Panc1 (cell line): ENCODE measurements at regions not wholly inside any gene's neighbourhood (a gene's known extent, or its start where the extent isn't known, plus 50 kb on each side); places are given as distances from the start of the nearest gene placed in this dataset.

Source experiments
- POLR2AphosphoS5 ChIP-seq: IDR thresholded peaks from 2 replicates; pipeline ENCODE4 v1.6.1; 2012; ENCODE audit warnings: mild to moderate bottlenecking, low read depth, low read length, moderate library complexity
- SIN3A ChIP-seq: IDR thresholded peaks from 2 replicates; pipeline ENCODE4 v1.6.1; 2012; ENCODE audit warnings: low read depth, mild to moderate bottlenecking, low read length, moderate library complexity, borderline replicate concordance; ENCODE audit not compliant: insufficient read depth
- TF ChIP-seq, protein P1 (sequence below): fragments of 450-650 bp; IDR thresholded peaks from 2 replicates; pipeline ENCODE4 v1.5.1; 2017; ENCODE audit warnings: mild to moderate bottlenecking
- TF ChIP-seq, protein P2 (sequence below), 2 experiments: IDR thresholded peaks; 2 replicates each; pipeline ENCODE4 v1.6.1; 2011 to 2012; ENCODE audit warnings: low read depth in 2 of 2, control low read depth in 1 of 2, low read length in 1 of 2, mild to moderate bottlenecking in 1 of 2, moderate library complexity in 1 of 2; ENCODE audit not compliant: insufficient read depth in 1 of 2

DNA sequence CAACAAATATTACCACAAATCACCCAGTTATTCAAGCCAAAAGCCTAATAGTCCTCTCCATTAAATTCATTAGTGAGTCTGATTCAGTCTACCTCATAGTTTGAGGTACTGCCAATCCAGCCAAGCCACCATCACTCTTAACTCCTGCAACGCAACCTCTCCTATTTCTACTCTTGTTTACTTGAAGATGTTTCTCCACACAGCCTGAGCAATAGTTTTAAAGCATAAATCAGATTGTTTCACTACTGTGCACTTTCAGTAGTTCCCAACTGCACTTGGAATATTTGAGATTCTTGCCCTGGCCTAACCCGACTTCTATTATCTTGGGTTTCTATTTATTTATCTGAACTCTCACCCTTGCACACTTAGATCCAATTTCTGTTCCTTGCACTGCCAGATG is 85.5 kb downstream of the YIPF5 start:
- TF ChIP-seq, protein P1, sequence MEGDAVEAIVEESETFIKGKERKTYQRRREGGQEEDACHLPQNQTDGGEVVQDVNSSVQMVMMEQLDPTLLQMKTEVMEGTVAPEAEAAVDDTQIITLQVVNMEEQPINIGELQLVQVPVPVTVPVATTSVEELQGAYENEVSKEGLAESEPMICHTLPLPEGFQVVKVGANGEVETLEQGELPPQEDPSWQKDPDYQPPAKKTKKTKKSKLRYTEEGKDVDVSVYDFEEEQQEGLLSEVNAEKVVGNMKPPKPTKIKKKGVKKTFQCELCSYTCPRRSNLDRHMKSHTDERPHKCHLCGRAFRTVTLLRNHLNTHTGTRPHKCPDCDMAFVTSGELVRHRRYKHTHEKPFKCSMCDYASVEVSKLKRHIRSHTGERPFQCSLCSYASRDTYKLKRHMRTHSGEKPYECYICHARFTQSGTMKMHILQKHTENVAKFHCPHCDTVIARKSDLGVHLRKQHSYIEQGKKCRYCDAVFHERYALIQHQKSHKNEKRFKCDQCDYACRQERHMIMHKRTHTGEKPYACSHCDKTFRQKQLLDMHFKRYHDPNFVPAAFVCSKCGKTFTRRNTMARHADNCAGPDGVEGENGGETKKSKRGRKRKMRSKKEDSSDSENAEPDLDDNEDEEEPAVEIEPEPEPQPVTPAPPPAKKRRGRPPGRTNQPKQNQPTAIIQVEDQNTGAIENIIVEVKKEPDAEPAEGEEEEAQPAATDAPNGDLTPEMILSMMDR, result no peak
- TF ChIP-seq POLR2AphosphoS5 (no peak), SIN3A (no peak)
- TF ChIP-seq, protein P2, sequence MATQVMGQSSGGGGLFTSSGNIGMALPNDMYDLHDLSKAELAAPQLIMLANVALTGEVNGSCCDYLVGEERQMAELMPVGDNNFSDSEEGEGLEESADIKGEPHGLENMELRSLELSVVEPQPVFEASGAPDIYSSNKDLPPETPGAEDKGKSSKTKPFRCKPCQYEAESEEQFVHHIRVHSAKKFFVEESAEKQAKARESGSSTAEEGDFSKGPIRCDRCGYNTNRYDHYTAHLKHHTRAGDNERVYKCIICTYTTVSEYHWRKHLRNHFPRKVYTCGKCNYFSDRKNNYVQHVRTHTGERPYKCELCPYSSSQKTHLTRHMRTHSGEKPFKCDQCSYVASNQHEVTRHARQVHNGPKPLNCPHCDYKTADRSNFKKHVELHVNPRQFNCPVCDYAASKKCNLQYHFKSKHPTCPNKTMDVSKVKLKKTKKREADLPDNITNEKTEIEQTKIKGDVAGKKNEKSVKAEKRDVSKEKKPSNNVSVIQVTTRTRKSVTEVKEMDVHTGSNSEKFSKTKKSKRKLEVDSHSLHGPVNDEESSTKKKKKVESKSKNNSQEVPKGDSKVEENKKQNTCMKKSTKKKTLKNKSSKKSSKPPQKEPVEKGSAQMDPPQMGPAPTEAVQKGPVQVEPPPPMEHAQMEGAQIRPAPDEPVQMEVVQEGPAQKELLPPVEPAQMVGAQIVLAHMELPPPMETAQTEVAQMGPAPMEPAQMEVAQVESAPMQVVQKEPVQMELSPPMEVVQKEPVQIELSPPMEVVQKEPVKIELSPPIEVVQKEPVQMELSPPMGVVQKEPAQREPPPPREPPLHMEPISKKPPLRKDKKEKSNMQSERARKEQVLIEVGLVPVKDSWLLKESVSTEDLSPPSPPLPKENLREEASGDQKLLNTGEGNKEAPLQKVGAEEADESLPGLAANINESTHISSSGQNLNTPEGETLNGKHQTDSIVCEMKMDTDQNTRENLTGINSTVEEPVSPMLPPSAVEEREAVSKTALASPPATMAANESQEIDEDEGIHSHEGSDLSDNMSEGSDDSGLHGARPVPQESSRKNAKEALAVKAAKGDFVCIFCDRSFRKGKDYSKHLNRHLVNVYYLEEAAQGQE (IDR thresholded peaks at IDR 0.05; ENCODE audit: insufficient read depth in 1 of 2, low read depth in 2 of 2, low read length in 1 of 2), result no peak
